Keratinocyte (primary cell): ENCODE measurements at regions not wholly inside any gene's neighbourhood (a gene's known extent, or its start where the extent isn't known, plus 50 kb on each side); places are given as distances from the start of the nearest gene placed in this dataset.

Source experiments
- EZH2 ChIP-seq: IDR thresholded peaks from one replicate; pipeline ENCODE4 v1.6.1; 2012; ENCODE audit warnings: inconsistent platforms, mild to moderate bottlenecking, low read length, moderate library complexity
- TF ChIP-seq, protein P1 (sequence below), 3 experiments: IDR thresholded peaks in 1 of 3; conservative IDR thresholded peaks in 1 of 3; optimal IDR thresholded peaks in 1 of 3; 2 replicates in 2 of 3; 3 replicates in 1 of 3; pipeline versions ENCODE3 to v1.5.1; 2011; ENCODE audit warnings: low read length in 3 of 3, mild to moderate bottlenecking in 3 of 3, moderate library complexity in 2 of 3, control low read depth in 1 of 3, inconsistent platforms in 1 of 3; ENCODE audit not compliant: insufficient read depth in 2 of 3; ENCODE audit errors: extremely low read depth in 1 of 3

DNA sequence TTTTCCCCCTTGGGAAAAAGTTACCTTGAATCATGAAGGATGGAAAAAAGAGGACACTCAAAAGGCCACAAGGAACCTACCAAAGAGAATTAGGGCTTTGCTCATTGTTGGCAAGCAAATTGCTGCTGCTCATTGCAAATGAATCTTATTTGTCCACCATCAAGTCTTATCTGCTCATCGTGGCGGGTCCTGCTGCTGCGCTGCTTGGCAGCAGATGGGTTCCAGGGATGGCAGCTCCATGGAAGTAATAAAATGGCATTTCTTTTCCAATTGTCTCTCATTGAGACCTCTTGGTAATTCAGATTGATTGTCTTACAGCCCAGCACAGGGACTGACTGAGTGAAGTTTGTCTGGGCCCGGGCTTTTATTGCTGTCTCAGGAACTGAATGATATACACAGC, 118.7 kb downstream of the MRM1 start:
- TF ChIP-seq, protein P1, sequence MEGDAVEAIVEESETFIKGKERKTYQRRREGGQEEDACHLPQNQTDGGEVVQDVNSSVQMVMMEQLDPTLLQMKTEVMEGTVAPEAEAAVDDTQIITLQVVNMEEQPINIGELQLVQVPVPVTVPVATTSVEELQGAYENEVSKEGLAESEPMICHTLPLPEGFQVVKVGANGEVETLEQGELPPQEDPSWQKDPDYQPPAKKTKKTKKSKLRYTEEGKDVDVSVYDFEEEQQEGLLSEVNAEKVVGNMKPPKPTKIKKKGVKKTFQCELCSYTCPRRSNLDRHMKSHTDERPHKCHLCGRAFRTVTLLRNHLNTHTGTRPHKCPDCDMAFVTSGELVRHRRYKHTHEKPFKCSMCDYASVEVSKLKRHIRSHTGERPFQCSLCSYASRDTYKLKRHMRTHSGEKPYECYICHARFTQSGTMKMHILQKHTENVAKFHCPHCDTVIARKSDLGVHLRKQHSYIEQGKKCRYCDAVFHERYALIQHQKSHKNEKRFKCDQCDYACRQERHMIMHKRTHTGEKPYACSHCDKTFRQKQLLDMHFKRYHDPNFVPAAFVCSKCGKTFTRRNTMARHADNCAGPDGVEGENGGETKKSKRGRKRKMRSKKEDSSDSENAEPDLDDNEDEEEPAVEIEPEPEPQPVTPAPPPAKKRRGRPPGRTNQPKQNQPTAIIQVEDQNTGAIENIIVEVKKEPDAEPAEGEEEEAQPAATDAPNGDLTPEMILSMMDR (optimal IDR thresholded peaks at IDR 0.05 in 1 of 3, IDR thresholded peaks at IDR 0.05 in 1 of 3, conservative IDR thresholded peaks at IDR 0.05 in 1 of 3; ENCODE audit: extremely low read depth in 1 of 3, insufficient read depth in 2 of 3, low read length in 3 of 3): no peak
- TF ChIP-seq EZH2: no peak
